ENCODE measurements at regions not wholly inside any gene's neighbourhood (a gene's known extent, or its start where the extent isn't known, plus 50 kb on each side); places are given as distances from the start of the nearest gene placed in this dataset.

GRCh38 chrX:83008415-83008814, 499.7 kb upstream of the POU3F4 start:
- TF ChIP-seq CTCF (IDR thresholded peaks at IDR 0.05; ENCODE audit: low read length, missing control alignments), result peak; percentile 5
- no peak overlapping the region for H3K4me3 ChIP-seq (replicated peaks; ENCODE audit: low read depth, low read length)
- peak; percentile 0 for DNase-seq (ENCODE audit: low read depth)

GRCh38 chrX:83019258-83019657, 488.8 kb upstream of the POU3F4 start:
- no peak overlapping the region for H3K4me3 ChIP-seq (replicated peaks; ENCODE audit: low read depth, low read length)
- TF ChIP-seq CTCF (IDR thresholded peaks at IDR 0.05; ENCODE audit: low read length, missing control alignments), result no peak
- no peak for DNase-seq (ENCODE audit: low read depth)

DNA sequence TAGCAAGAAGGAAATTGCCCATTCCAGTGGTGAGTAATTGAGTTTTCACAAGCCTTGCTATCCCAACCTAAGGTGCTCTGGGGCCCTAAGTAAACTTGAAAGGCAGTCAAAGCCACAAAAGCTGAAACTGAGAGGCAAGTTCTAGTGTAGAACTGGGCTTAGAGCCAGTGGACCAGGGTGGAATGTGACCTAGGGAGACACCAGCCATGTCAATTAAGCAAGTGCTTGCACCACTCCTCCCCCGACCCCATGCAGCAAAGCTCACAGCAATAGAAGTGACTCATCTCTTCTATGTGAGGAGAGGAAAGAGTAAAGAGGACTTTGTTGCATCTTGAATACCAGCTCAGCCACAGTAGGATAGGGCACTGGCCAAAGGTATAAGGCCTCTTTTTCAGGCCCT, 486.1 kb upstream of the POU3F4 start:
- no peak overlapping the region for H3K4me3 ChIP-seq (replicated peaks; ENCODE audit: low read depth, low read length)
- no peak for DNase-seq (ENCODE audit: low read depth)
- TF ChIP-seq CTCF (IDR thresholded peaks at IDR 0.05; ENCODE audit: low read length, missing control alignments), result no peak
